DOHH2 (cell line): ENCODE measurements at regions not wholly inside any gene's neighbourhood (a gene's known extent, or its start where the extent isn't known, plus 50 kb on each side); places are given as distances from the start of the nearest gene placed in this dataset.

ENCODE experiments used
- H3F3A ChIP-seq: fragments of 200-600 bp; sonication (generic), shearing (Covaris generic); 2 replicates; pipeline ENCODE4 v1.6.0; 2016; ENCODE audit warnings: antibody characterized with exemption, mild to moderate bottlenecking; ENCODE audit not compliant: control insufficient read depth, insufficient read depth
- H3K27ac ChIP-seq: fragments of 200-600 bp; sonication (generic); 2 replicates; pipeline ENCODE4 v1.5.1; 2014; ENCODE audit warnings: low read depth, mild to moderate bottlenecking, low read length, moderate library complexity
- H3K27me3 ChIP-seq: fragments of 200-600 bp; sonication (generic); 2 replicates; pipeline ENCODE4 v1.6.1; 2014; ENCODE audit warnings: mild to moderate bottlenecking, low read length, mixed read lengths; ENCODE audit not compliant: control insufficient read depth
- H3K36me3 ChIP-seq: fragments of 200-600 bp; sonication (generic); 2 replicates; pipeline ENCODE4 v1.6.1; 2014; ENCODE audit warnings: mild to moderate bottlenecking, low read length, moderate library complexity, mixed read lengths; ENCODE audit not compliant: control insufficient read depth
- H3K4me1 ChIP-seq: fragments of 200-600 bp; sonication (generic); 2 replicates; pipeline ENCODE4 v1.6.1; 2014; ENCODE audit warnings: mild to moderate bottlenecking, low read length, mixed read lengths; ENCODE audit not compliant: control insufficient read depth
- H3K4me2 ChIP-seq: fragments of 200-600 bp; sonication (generic); 2 replicates; pipeline ENCODE4 v1.6.0; 2014; ENCODE audit warnings: mild to moderate bottlenecking, low read length, moderate library complexity
- H3K4me3 ChIP-seq: fragments of 200-600 bp; sonication (generic); 2 replicates; pipeline ENCODE4 v1.5.1; 2014; ENCODE audit warnings: mild to moderate bottlenecking, low read length, mixed read lengths
- H3K79me2 ChIP-seq: fragments of 200-600 bp; sonication (generic); 2 replicates; pipeline ENCODE4 v1.6.1; 2014; ENCODE audit warnings: mild to moderate bottlenecking, low read length, mixed read lengths; ENCODE audit not compliant: control insufficient read depth
- H3K9me2 ChIP-seq: fragments of 200-600 bp; sonication (generic); replicated peaks from 2 replicates; pipeline ENCODE4 v1.6.1; 2014; ENCODE audit warnings: mild to moderate bottlenecking, low read length, mixed read lengths; ENCODE audit not compliant: control insufficient read depth
- H3K9me3 ChIP-seq: fragments of 200-600 bp; sonication (generic); 2 replicates; pipeline ENCODE4 v1.6.1; 2014; ENCODE audit warnings: antibody characterized with exemption, low read length, mixed read lengths; ENCODE audit not compliant: control insufficient read depth, insufficient read depth
- H4K20me1 ChIP-seq: fragments of 200-600 bp; sonication (generic); 2 replicates; pipeline ENCODE4 v1.6.0; 2014; ENCODE audit warnings: low read depth, mild to moderate bottlenecking, antibody characterized with exemption, low read length, moderate library complexity; ENCODE audit not compliant: control insufficient read depth, insufficient read depth
- EZH2phosphoT487 ChIP-seq: fragments of 200-600 bp; sonication (generic); IDR thresholded peaks from 2 replicates; pipeline ENCODE4 v1.6.1; 2017; ENCODE audit warnings: borderline replicate concordance, mild to moderate bottlenecking, antibody characterized with exemption, low read length, moderate library complexity, mixed read lengths
- TF ChIP-seq, protein P1 (sequence below): fragments of 200-600 bp; sonication (generic); IDR thresholded peaks from one replicate; pipeline ENCODE4 v1.5.1; 2014; ENCODE audit warnings: antibody characterized with exemption, mild to moderate bottlenecking, low read depth, low read length; ENCODE audit not compliant: poor library complexity, severe bottlenecking

DNA sequence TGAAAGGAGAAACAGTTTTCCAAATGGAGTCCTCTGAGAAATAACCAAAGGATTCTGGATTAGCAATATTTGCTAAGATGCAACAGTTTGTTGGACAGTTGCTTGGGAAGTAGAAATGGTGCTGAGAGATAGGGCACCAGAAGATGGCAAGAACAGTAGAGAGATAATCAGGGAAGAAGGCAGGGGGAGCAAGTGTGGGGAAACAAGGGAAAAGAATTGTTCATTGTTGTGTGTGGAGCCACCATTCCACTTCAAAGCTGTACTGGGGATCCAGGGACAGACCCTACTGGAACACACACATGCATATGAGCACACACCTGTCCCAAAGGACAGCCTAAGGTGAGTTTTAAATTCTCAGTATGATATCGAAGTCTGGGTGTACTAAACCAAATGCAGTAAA, 152.5 kb downstream of the ZNF608 start:
- Histone ChIP-seq H3K4me2 (no peak overlapping the region), H3K27ac (no peak overlapping the region), H3K36me3 (no peaks in the 10 kb centered on the region), H3K9me2 (no peaks in the 10 kb centered on the region), H3K9me3 (no peaks in the 10 kb centered on the region), H3K79me2 (no peaks in the 10 kb centered on the region), H3K27me3 (no peaks in the 10 kb centered on the region), H4K20me1 (no peaks in the 10 kb centered on the region), H3K4me3 (no peak overlapping the region), H3K4me1 (peaks cover 23% of the 10 kb centered on the region), H3F3A (peaks cover 5% of the 10 kb centered on the region)
- no peak for TF ChIP-seq EZH2phosphoT487
- TF ChIP-seq, protein P1, sequence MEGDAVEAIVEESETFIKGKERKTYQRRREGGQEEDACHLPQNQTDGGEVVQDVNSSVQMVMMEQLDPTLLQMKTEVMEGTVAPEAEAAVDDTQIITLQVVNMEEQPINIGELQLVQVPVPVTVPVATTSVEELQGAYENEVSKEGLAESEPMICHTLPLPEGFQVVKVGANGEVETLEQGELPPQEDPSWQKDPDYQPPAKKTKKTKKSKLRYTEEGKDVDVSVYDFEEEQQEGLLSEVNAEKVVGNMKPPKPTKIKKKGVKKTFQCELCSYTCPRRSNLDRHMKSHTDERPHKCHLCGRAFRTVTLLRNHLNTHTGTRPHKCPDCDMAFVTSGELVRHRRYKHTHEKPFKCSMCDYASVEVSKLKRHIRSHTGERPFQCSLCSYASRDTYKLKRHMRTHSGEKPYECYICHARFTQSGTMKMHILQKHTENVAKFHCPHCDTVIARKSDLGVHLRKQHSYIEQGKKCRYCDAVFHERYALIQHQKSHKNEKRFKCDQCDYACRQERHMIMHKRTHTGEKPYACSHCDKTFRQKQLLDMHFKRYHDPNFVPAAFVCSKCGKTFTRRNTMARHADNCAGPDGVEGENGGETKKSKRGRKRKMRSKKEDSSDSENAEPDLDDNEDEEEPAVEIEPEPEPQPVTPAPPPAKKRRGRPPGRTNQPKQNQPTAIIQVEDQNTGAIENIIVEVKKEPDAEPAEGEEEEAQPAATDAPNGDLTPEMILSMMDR = no peak

GRCh38 chr5:124592891-124593290, 153.5 kb downstream of the ZNF608 start:
- Histone ChIP-seq H3K9me2 (no peaks in the 10 kb centered on the region), H3K4me3 (no peak overlapping the region), H3F3A (no peaks in the 10 kb centered on the region), H3K27ac (no peak overlapping the region), H4K20me1 (no peaks in the 10 kb centered on the region), H3K4me2 (no peak overlapping the region), H3K27me3 (no peaks in the 10 kb centered on the region), H3K4me1 (peaks cover 12% of the 10 kb centered on the region), H3K79me2 (no peaks in the 10 kb centered on the region), H3K9me3 (no peaks in the 10 kb centered on the region), H3K36me3 (no peaks in the 10 kb centered on the region)
- TF ChIP-seq EZH2phosphoT487 = no peak
- TF ChIP-seq, protein P1 = no peak

DNA sequence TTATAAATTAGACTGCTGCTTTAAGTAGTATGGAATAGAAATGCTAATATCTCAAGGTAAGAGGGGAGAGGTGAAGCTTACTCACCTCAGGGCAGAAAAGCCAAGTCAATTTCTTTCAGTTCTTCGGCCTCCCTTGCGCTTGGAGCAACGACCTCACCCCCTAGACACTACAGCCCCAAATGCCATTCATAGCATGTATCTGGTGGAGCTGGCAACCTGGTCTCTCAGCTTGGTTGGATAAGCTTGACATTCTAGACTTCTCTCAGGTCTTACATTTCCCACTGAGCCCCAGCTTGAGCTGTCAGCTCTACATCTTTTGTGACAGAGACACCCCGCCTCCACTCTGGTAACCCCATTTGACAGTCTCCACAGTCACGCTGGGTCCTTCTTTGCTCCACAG, 154.9 kb downstream of the ZNF608 start:
- Histone ChIP-seq H3K9me2 (no peaks in the 10 kb centered on the region), H3K27ac (no peak overlapping the region), H3K4me1 (peaks cover under 1% of the 10 kb centered on the region), H3K4me2 (no peak overlapping the region), H3F3A (no peaks in the 10 kb centered on the region), H3K36me3 (no peaks in the 10 kb centered on the region), H3K9me3 (no peaks in the 10 kb centered on the region), H3K4me3 (no peak overlapping the region), H3K79me2 (no peaks in the 10 kb centered on the region), H3K27me3 (no peaks in the 10 kb centered on the region), H4K20me1 (no peaks in the 10 kb centered on the region)
- TF ChIP-seq, protein P1 = no peak
- no peak for TF ChIP-seq EZH2phosphoT487

GRCh38 chr5:124590686-124591085, 155.8 kb downstream of the ZNF608 start:
- Histone ChIP-seq H3K27me3 (no peaks in the 10 kb centered on the region), H3K27ac (no peak overlapping the region), H3K9me2 (no peaks in the 10 kb centered on the region), H3K4me2 (no peak overlapping the region), H3K4me1 (no peaks in the 10 kb centered on the region), H3K36me3 (no peaks in the 10 kb centered on the region), H3K9me3 (no peaks in the 10 kb centered on the region), H4K20me1 (no peaks in the 10 kb centered on the region), H3K79me2 (no peaks in the 10 kb centered on the region), H3K4me3 (no peak overlapping the region), H3F3A (no peaks in the 10 kb centered on the region)
- TF ChIP-seq, protein P1 = no peak
- TF ChIP-seq EZH2phosphoT487 = no peak
